ENCODE measurements at regions not wholly inside any gene's neighbourhood (a gene's known extent, or its start where the extent isn't known, plus 50 kb on each side); places are given as distances from the start of the nearest gene placed in this dataset.

DNA sequence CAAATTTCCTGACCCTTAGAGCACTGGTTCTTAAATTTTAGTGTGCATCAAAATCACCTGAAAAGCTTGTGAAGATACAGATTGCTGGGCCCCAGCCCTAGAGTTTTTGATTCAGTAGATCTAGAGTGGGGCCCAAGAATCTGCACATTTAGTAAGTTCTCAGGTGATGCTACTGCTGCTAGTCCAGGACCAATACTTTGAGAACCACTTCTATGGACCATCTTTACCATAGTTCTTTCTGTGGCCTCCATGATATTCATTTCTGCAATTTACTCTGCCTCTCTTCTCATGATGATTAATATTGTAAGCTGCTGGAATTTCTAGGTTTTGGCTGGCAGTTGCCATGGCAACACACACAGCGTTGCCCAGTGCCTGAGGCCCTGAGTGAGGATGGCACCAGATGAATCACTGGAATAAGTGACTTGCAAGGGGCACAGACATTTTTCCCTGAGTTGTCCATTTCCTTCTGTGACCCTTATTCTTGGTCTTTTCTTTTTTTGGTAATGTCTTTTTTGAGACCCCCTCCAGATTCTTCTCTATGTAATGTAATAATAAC, 83.6 kb downstream of the PPP1R2C start:
- no peak for TF ChIP-seq CREB1 (IDR thresholded peaks at IDR 0.05; ENCODE audit: low read depth)
- TF ChIP-seq, protein P1, sequence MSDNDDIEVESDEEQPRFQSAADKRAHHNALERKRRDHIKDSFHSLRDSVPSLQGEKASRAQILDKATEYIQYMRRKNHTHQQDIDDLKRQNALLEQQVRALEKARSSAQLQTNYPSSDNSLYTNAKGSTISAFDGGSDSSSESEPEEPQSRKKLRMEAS (IDR thresholded peaks at IDR 0.05) = no peak
- no peak for TF ChIP-seq EP300 (IDR thresholded peaks at IDR 0.05; ENCODE audit: borderline replicate concordance)
- TF ChIP-seq TAF1 (IDR thresholded peaks at IDR 0.05; ENCODE audit: low read depth) = no peak
- no peak for TF ChIP-seq TCF12 (IDR thresholded peaks at IDR 0.05; ENCODE audit: low read depth)

DNA sequence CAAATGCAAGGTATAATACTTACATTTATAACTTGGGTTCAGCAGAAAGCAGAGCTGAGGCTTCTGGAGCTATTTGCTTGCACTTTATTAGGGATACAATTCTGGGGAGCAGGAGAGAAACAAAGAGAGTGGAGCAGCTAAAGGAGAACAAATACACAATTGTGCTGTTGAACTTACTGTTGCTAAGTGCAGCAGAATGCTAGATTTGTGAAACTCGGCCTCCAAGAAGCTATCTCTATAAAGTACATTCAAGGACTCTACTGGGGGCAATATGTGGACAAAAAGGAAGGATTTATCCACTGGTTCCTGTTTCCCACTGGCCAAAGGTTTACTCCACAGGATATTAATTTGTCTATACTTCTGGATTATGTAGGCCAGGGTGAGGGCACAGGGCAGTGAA, 86.8 kb downstream of the PPP1R2C start:
- TF ChIP-seq, protein P2, sequence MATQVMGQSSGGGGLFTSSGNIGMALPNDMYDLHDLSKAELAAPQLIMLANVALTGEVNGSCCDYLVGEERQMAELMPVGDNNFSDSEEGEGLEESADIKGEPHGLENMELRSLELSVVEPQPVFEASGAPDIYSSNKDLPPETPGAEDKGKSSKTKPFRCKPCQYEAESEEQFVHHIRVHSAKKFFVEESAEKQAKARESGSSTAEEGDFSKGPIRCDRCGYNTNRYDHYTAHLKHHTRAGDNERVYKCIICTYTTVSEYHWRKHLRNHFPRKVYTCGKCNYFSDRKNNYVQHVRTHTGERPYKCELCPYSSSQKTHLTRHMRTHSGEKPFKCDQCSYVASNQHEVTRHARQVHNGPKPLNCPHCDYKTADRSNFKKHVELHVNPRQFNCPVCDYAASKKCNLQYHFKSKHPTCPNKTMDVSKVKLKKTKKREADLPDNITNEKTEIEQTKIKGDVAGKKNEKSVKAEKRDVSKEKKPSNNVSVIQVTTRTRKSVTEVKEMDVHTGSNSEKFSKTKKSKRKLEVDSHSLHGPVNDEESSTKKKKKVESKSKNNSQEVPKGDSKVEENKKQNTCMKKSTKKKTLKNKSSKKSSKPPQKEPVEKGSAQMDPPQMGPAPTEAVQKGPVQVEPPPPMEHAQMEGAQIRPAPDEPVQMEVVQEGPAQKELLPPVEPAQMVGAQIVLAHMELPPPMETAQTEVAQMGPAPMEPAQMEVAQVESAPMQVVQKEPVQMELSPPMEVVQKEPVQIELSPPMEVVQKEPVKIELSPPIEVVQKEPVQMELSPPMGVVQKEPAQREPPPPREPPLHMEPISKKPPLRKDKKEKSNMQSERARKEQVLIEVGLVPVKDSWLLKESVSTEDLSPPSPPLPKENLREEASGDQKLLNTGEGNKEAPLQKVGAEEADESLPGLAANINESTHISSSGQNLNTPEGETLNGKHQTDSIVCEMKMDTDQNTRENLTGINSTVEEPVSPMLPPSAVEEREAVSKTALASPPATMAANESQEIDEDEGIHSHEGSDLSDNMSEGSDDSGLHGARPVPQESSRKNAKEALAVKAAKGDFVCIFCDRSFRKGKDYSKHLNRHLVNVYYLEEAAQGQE (IDR thresholded peaks at IDR 0.05; ENCODE audit: low read depth) = no peak
- TF ChIP-seq TAF1 (IDR thresholded peaks at IDR 0.05; ENCODE audit: low read depth) = no peak
- no peak for TF ChIP-seq EP300 (IDR thresholded peaks at IDR 0.05; ENCODE audit: borderline replicate concordance)
- no peak for TF ChIP-seq TEAD4 (IDR thresholded peaks at IDR 0.05)
- TF ChIP-seq, protein P3, sequence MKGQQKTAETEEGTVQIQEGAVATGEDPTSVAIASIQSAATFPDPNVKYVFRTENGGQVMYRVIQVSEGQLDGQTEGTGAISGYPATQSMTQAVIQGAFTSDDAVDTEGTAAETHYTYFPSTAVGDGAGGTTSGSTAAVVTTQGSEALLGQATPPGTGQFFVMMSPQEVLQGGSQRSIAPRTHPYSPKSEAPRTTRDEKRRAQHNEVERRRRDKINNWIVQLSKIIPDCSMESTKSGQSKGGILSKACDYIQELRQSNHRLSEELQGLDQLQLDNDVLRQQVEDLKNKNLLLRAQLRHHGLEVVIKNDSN (IDR thresholded peaks at IDR 0.05) = no peak

DNA sequence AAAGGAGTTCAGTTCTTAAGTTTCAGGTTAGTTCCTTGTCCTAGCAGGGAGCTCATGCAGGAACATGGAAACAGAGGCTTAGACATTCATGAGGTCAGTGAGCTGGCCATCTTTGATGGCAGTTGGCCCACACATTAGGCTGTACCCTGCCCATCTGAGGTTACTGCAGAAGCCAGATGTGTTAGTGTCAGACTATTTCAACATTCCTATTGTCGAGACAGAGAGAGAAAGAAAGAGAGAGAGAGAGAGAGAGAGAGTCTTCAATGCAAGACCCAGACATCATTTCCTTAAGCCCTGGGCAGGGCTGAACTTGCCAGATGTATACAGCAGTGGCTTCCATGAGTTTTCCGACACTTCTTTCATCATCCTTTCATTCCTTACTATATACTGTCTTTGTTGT, 91.3 kb downstream of the PPP1R2C start:
- TF ChIP-seq YY1 (IDR thresholded peaks at IDR 0.05; ENCODE audit: low read depth) (no peak), CEBPB (IDR thresholded peaks at IDR 0.05) (no peak), FOXM1 (IDR thresholded peaks at IDR 0.05; ENCODE audit: borderline replicate concordance, low read depth) (no peak), EP300 (IDR thresholded peaks at IDR 0.05; ENCODE audit: borderline replicate concordance) (no peak), CREB1 (IDR thresholded peaks at IDR 0.05; ENCODE audit: low read depth) (no peak), RAD21 (IDR thresholded peaks at IDR 0.05; ENCODE audit: low read depth) (no peak), TEAD4 (IDR thresholded peaks at IDR 0.05) (no peak), TAF1 (IDR thresholded peaks at IDR 0.05; ENCODE audit: low read depth) (no peak), NFIC (IDR thresholded peaks at IDR 0.05) (no peak), ZBTB7A (IDR thresholded peaks at IDR 0.05; ENCODE audit: low read depth) (no peak), EGR1 (IDR thresholded peaks at IDR 0.05) (no peak), TCF12 (IDR thresholded peaks at IDR 0.05; ENCODE audit: low read depth) (no peak)
- TF ChIP-seq, protein P1 (IDR thresholded peaks at IDR 0.05) = no peak
- TF ChIP-seq, protein P3 (IDR thresholded peaks at IDR 0.05) = no peak
- TF ChIP-seq, protein P2 (IDR thresholded peaks at IDR 0.05; ENCODE audit: low read depth) = no peak

DNA sequence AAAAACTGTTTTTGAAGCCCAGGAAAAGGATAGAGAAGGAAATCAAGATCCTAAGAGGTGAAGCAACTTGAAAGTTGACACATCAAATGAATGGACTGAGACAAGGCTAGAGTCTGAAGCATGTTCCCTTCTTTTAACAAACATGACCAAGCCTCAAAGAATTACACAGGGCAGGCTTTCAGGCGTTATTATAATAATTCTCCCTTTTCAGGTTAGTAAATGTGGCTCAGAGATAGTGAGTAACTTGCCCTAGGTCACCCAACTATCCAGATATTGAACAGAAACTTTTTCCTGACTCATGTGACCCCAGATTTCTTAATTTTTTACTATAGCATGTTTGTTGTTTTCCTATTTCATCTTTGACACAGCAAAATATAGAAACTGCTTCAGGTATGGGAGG, 91.7 kb downstream of the PPP1R2C start:
- no peak for TF ChIP-seq NFIC (IDR thresholded peaks at IDR 0.05)
- no peak for TF ChIP-seq EGR1 (IDR thresholded peaks at IDR 0.05)
- TF ChIP-seq CEBPB (IDR thresholded peaks at IDR 0.05) = no peak
- TF ChIP-seq EP300 (IDR thresholded peaks at IDR 0.05; ENCODE audit: borderline replicate concordance) = no peak
- no peak for TF ChIP-seq ZBTB7A (IDR thresholded peaks at IDR 0.05; ENCODE audit: low read depth)
- no peak for TF ChIP-seq TCF12 (IDR thresholded peaks at IDR 0.05; ENCODE audit: low read depth)
- TF ChIP-seq TEAD4 (IDR thresholded peaks at IDR 0.05) = no peak
- no peak for TF ChIP-seq TAF1 (IDR thresholded peaks at IDR 0.05; ENCODE audit: low read depth)
- no peak for TF ChIP-seq YY1 (IDR thresholded peaks at IDR 0.05; ENCODE audit: low read depth)
- TF ChIP-seq, protein P2 (IDR thresholded peaks at IDR 0.05; ENCODE audit: low read depth) = no peak
- TF ChIP-seq, protein P3 (IDR thresholded peaks at IDR 0.05) = no peak
- no peak for TF ChIP-seq RAD21 (IDR thresholded peaks at IDR 0.05; ENCODE audit: low read depth)
- TF ChIP-seq, protein P1 (IDR thresholded peaks at IDR 0.05) = no peak
- TF ChIP-seq CREB1 (IDR thresholded peaks at IDR 0.05; ENCODE audit: low read depth) = no peak
- TF ChIP-seq FOXM1 (IDR thresholded peaks at IDR 0.05; ENCODE audit: borderline replicate concordance, low read depth) = no peak

All from Ishikawa (cell line).